HG02678 (cell line): ENCODE measurements at regions not wholly inside any gene's neighbourhood (a gene's known extent, or its start where the extent isn't known, plus 50 kb on each side); places are given as distances from the start of the nearest gene placed in this dataset.
"Not testable (repeated sequence)": the region's sequence is repeated elsewhere in the genome, so short reads cannot be mapped to it uniquely, and the experiment has no call there.

Experiments
- ATAC-seq: cut with Tn5 transposase; IDR thresholded peaks from one replicate; pipeline ENCODE4 v1.9.1; 2021; ENCODE audit warnings: mild to moderate bottlenecking, moderate library complexity; ENCODE audit not compliant: unreplicated experiment

- no peak for ATAC-seq
Measured at GRCh38 chr4:66955784-66956183, 589.5 kb downstream of the CENPC start.

GRCh38 chr4:66949419-66949818, 595.9 kb downstream of the CENPC start:
- ATAC-seq: no peak

- ATAC-seq: no peak
Measured at GRCh38 chr4:66946761-66947160, 598.5 kb downstream of the CENPC start.

GRCh38 chr4:66943112-66943511, 602.2 kb downstream of the CENPC start:
- no peak for ATAC-seq

GRCh38 chr4:66931981-66932380, 613.3 kb downstream of the CENPC start:
- ATAC-seq: not testable (repeated sequence)

GRCh38 chr4:66930206-66930605, 615.1 kb downstream of the CENPC start:
- ATAC-seq: no peak

- ATAC-seq: no peak
Measured at GRCh38 chr4:66929748-66930147, 615.6 kb downstream of the CENPC start.

GRCh38 chr4:66928881-66929280, 616.4 kb downstream of the CENPC start:
- ATAC-seq: not testable (repeated sequence)

GRCh38 chr4:66927937-66928336, 617.4 kb downstream of the CENPC start:
- no peak for ATAC-seq

- ATAC-seq: no peak
Measured at GRCh38 chr4:66926687-66927086, 618.6 kb downstream of the CENPC start.

GRCh38 chr4:66923081-66923865, 622.0 kb downstream of the CENPC start:
- no peak for ATAC-seq

- no peak for ATAC-seq
Measured at GRCh38 chr4:66921433-66921832, 623.9 kb downstream of the CENPC start.

GRCh38 chr4:66920514-66920913, 624.8 kb downstream of the CENPC start:
- ATAC-seq: no peak

- no peak for ATAC-seq
Measured at GRCh38 chr4:66911880-66912279, 633.4 kb downstream of the CENPC start.

- ATAC-seq: no peak
Measured at GRCh38 chr4:66906314-66906713, 639.0 kb downstream of the CENPC start.

- ATAC-seq: no peak
Measured at GRCh38 chr4:66899422-66900065, 645.8 kb downstream of the CENPC start.

- no peak for ATAC-seq
Measured at GRCh38 chr4:66893807-66894206, 651.5 kb downstream of the CENPC start.

- no peak for ATAC-seq
Measured at GRCh38 chr4:66887061-66887460, 658.2 kb downstream of the CENPC start.

- ATAC-seq: no peak
Measured at GRCh38 chr4:66885501-66886165, 659.7 kb downstream of the CENPC start.

GRCh38 chr4:66876946-66877345, 668.4 kb downstream of the CENPC start:
- no peak for ATAC-seq

- ATAC-seq: no peak
Measured at GRCh38 chr4:66872661-66873060, 672.6 kb downstream of the CENPC start.

GRCh38 chr4:66863481-66863880, 681.8 kb downstream of the CENPC start:
- no peak for ATAC-seq
